Calu3 (cell line): ENCODE measurements at regions not wholly inside any gene's neighbourhood (a gene's known extent, or its start where the extent isn't known, plus 50 kb on each side); places are given as distances from the start of the nearest gene placed in this dataset.

Experiments
- BruUV-seq: library from RNA; stranded (reverse); fragments of 400-500 nt; replicated peaks from 2 replicates; lab custom pipeline; 2021; lab: Mats Ljungman, UMichigan
- CTCF ChIA-PET: fragments of 300-600 bp; sonication (Branson Sonifier 250); formaldehyde crosslinking; loops from one replicate; lab custom pipeline; 2022; ENCODE audit warnings: antibody characterized with exemption; lab: Charles Lee
- DNase-seq: peaks from one replicate; pipeline ENCODE4 v3.0.0; 2022
- H3K27ac Mint-ChIP-seq: one replicate; pipeline ENCODE4 v1.8.0; 2022; ENCODE audit warnings: mixed read lengths; ENCODE audit not compliant: unreplicated experiment
- H3K27me3 Mint-ChIP-seq: one replicate; pipeline ENCODE4 v1.8.0; 2022; ENCODE audit warnings: mixed read lengths; ENCODE audit not compliant: unreplicated experiment
- H3K36me3 Mint-ChIP-seq: one replicate; pipeline ENCODE4 v1.8.0; 2022; ENCODE audit warnings: mild to moderate bottlenecking, moderate library complexity, mixed read lengths; ENCODE audit not compliant: insufficient read depth, unreplicated experiment
- H3K4me1 Mint-ChIP-seq: one replicate; pipeline ENCODE4 v1.8.0; 2022; ENCODE audit warnings: mild to moderate bottlenecking, low read depth, mixed read lengths; ENCODE audit not compliant: unreplicated experiment
- H3K4me3 Mint-ChIP-seq: one replicate; pipeline ENCODE4 v1.8.0; 2022; ENCODE audit warnings: mild to moderate bottlenecking, low read depth, moderate library complexity, mixed read lengths; ENCODE audit not compliant: unreplicated experiment
- H3K9me3 Mint-ChIP-seq: one replicate; pipeline ENCODE4 v1.8.0; 2022; ENCODE audit warnings: low read depth, mixed read lengths; ENCODE audit not compliant: unreplicated experiment
- intact Hi-C: fragments of 100-400 bp; cut with micrococcal nuclease; formaldehyde crosslinking; loops from one replicate; pipeline ENCODE4 v1.10.0; 2022; ENCODE audit not compliant: unreplicated experiment
- TF ChIP-seq, protein P1 (sequence below): fragments of 200-600 bp; IDR thresholded peaks from one replicate; pipeline ENCODE4 v1.8.0; 2022; ENCODE audit warnings: antibody characterized with exemption; ENCODE audit not compliant: unreplicated experiment

DNA sequence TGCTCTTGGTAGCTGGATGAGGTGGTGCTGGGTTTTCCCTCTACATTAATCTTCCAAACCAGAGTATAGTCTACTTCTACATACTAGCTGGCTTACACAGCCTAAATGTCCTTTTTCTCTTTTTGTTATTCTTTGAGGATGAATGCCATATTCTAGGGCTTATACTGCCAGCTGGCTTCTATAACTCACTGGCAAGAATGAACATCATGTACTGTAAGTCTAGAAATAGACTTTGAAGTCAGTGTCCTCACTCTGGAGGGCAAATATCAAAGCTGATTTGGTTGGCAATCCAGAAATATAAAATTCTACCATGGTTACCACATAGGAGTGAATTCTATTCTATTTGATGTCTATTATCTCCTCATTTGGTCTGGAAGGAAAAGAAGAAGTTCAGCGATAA, 251.7 kb upstream of the TYRP1 start:
- TF ChIP-seq, protein P1, sequence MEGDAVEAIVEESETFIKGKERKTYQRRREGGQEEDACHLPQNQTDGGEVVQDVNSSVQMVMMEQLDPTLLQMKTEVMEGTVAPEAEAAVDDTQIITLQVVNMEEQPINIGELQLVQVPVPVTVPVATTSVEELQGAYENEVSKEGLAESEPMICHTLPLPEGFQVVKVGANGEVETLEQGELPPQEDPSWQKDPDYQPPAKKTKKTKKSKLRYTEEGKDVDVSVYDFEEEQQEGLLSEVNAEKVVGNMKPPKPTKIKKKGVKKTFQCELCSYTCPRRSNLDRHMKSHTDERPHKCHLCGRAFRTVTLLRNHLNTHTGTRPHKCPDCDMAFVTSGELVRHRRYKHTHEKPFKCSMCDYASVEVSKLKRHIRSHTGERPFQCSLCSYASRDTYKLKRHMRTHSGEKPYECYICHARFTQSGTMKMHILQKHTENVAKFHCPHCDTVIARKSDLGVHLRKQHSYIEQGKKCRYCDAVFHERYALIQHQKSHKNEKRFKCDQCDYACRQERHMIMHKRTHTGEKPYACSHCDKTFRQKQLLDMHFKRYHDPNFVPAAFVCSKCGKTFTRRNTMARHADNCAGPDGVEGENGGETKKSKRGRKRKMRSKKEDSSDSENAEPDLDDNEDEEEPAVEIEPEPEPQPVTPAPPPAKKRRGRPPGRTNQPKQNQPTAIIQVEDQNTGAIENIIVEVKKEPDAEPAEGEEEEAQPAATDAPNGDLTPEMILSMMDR, result no peak
- Mint-ChIP-seq H3K9me3 (no peaks in the 10 kb centered on the region), H3K4me1 (no peaks in the 10 kb centered on the region), H3K36me3 (no peaks in the 10 kb centered on the region), H3K27me3 (peaks cover 13% of the 10 kb centered on the region), H3K4me3 (no peak overlapping the region), H3K27ac (no peak overlapping the region)
- CTCF ChIA-PET, result no interaction called here
- no peak for DNase-seq
- no TSS peak for BruUV-seq
- intact Hi-C loops, result no loop called here

DNA sequence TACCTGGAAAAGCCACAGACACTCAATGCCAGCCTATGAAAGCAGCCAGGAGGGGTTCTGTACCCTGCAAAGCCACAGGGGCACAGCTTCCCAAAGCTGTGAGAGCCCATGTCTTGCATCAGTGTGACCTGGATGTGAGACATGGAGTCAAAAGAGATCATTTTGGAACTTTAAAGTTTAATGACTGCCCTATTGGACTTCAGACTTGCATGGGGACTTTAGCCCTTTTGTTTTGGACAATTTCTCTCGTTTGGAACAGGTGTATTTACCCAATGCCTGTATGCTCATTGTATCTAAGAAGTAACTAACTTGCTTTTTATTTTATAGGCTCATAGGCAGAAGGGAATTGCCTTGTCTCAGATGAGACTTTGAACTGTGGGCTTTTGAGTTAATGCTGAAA, 244.9 kb upstream of the TYRP1 start:
- intact Hi-C loops, result no loop called here
- BruUV-seq, result no TSS peak
- no peaks in the 10 kb centered on the region for H3K4me1 Mint-ChIP-seq
- H3K27ac Mint-ChIP-seq, result no peak overlapping the region
- TF ChIP-seq, protein P1, result no peak
- H3K27me3 Mint-ChIP-seq, result peaks cover 35% of the 10 kb centered on the region
- no peaks in the 10 kb centered on the region for H3K36me3 Mint-ChIP-seq
- CTCF ChIA-PET, result no interaction called here
- no peak overlapping the region for H3K4me3 Mint-ChIP-seq
- no peaks in the 10 kb centered on the region for H3K9me3 Mint-ChIP-seq
- DNase-seq, result no peak

DNA sequence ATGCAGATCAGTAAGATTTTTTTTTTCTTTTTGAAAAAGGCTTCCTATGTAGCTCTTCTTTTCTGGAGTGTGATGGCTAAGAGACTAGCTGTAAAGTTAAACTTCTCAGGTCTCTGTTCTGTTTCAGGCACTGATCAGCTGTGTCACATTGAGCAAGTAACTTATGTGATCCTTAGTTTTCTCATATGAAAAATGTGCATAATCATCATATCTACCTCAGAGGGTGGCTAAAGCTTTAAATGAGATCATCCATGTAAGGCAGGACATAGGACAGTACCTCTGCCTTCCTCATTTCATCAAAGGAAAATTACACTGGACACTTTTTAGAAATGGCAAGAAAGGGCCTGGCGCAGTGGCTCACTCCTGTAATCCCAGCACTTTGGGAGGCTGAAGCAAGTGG, 235.9 kb upstream of the TYRP1 start:
- intact Hi-C loops, result no loop called here
- no peak for DNase-seq
- Mint-ChIP-seq H3K9me3 (no peaks in the 10 kb centered on the region), H3K36me3 (no peaks in the 10 kb centered on the region), H3K27ac (no peak overlapping the region), H3K4me1 (no peaks in the 10 kb centered on the region), H3K27me3 (peaks cover 45% of the 10 kb centered on the region), H3K4me3 (no peak overlapping the region)
- BruUV-seq, result no TSS peak
- TF ChIP-seq, protein P1, result no peak
- CTCF ChIA-PET, result no interaction called here

DNA sequence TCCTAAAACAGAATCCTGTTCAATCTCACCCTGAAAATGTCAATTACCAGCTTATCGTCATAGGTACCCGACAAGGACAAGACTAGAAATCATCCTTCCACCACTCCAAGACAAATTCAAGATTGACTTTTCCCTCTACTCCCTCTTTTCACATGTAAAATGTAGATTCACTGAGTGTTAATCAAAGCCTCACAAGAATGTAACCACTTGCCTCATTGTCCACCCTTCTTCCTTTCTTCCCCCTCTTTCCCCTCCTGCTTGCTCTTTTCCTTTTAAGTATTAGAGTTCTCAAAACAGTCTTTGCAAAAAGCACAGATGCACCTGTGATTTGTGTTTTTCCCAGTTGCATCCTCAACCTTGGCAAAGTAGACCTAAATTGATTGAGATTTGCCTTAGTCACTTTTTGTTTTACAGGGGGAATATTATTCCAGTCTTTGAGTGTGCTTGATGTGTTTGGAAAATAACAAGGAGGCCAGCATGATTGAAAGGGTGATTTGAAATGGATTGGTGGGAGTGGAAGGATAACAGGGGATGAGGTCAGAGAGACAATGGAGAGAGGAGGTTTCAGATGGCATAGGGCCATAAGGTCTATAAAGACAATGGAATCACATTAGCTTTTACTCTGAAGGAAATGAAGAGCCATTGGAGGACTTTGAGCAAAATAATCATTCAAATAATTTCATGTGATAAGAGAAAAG, 231.3 kb upstream of the TYRP1 start:
- DNase-seq, result no peak
- H3K36me3 Mint-ChIP-seq, result no peaks in the 10 kb centered on the region
- intact Hi-C loops, result no loop called here
- no TSS peak for BruUV-seq
- H3K4me3 Mint-ChIP-seq, result no peak overlapping the region
- CTCF ChIA-PET, result no interaction called here
- H3K27me3 Mint-ChIP-seq, result peaks cover 33% of the 10 kb centered on the region
- TF ChIP-seq, protein P1, result no peak
- no peaks in the 10 kb centered on the region for H3K4me1 Mint-ChIP-seq
- H3K27ac Mint-ChIP-seq, result no peak overlapping the region
- no peaks in the 10 kb centered on the region for H3K9me3 Mint-ChIP-seq
